A673 (cell line): ENCODE measurements at regions not wholly inside any gene's neighbourhood (a gene's known extent, or its start where the extent isn't known, plus 50 kb on each side); places are given as distances from the start of the nearest gene placed in this dataset.

Source experiments
- BruUV-seq: library from RNA; stranded (reverse); fragments of 400-500 nt; replicated peaks from 2 replicates; lab custom pipeline; 2021; lab: Mats Ljungman, UMichigan
- CTCF ChIA-PET: fragments of 300-600 bp; sonication (Branson Sonifier 250); formaldehyde crosslinking; loops from one replicate; lab custom pipeline; 2022; ENCODE audit warnings: antibody characterized with exemption; lab: Charles Lee
- POLR2A ChIA-PET: fragments of 300-600 bp; sonication (Branson Sonifier 250); formaldehyde crosslinking; loops from one replicate; lab custom pipeline; 2022; ENCODE audit warnings: antibody characterized with exemption; ENCODE audit not compliant: low non-redundant PET; lab: Charles Lee
- DNase-seq: peaks from one replicate; pipeline ENCODE4 v3.0.0-alpha.2; 2015; ENCODE audit warnings: low spot score
- H3K27ac ChIP-seq: fragments of 200-600 bp; sonication (generic); 2 replicates; pipeline ENCODE4 v1.5.1; 2016; ENCODE audit warnings: mixed run types, low read depth, mild to moderate bottlenecking, mixed read lengths, antibody characterized with exemption, low read length; ENCODE audit not compliant: poor library complexity, severe bottlenecking
- H3K27me3 ChIP-seq: fragments of 200-600 bp; sonication (generic); replicated peaks from 2 replicates; pipeline ENCODE4 v1.6.1; 2017; ENCODE audit warnings: mixed run types, low read depth, mild to moderate bottlenecking, mixed read lengths, antibody characterized with exemption, low read length; ENCODE audit not compliant: insufficient read depth, poor library complexity
- H3K36me3 ChIP-seq: fragments of 200-600 bp; sonication (generic); 2 replicates; pipeline ENCODE4 v1.6.1; 2016; ENCODE audit warnings: mixed run types, mild to moderate bottlenecking, mixed read lengths, antibody characterized with exemption, low read length; ENCODE audit not compliant: insufficient read depth, poor library complexity, severe bottlenecking
- H3K4me1 ChIP-seq: fragments of 200-600 bp; sonication (generic); 2 replicates; pipeline ENCODE4 v1.6.1; 2017; ENCODE audit warnings: mixed run types, mild to moderate bottlenecking, mixed read lengths, antibody characterized with exemption, low read length; ENCODE audit not compliant: insufficient read depth, poor library complexity, severe bottlenecking
- H3K4me3 ChIP-seq: fragments of 200-600 bp; sonication (generic); 2 replicates; pipeline ENCODE4 v1.5.1; 2016; ENCODE audit warnings: low read depth, mixed run types, mild to moderate bottlenecking, mixed read lengths, low read length; ENCODE audit not compliant: poor library complexity, severe bottlenecking
- H3K9me3 ChIP-seq: fragments of 200-600 bp; sonication (generic); 2 replicates; pipeline ENCODE4 v1.6.1; 2016; ENCODE audit warnings: mixed run types, low read depth, mild to moderate bottlenecking, mixed read lengths, antibody characterized with exemption, low read length; ENCODE audit not compliant: poor library complexity, severe bottlenecking
- CTCF ChIP-seq: fragments of 300-800, 200-600 bp; sonication (generic); conservative IDR thresholded peaks from 2 replicates; pipeline ENCODE4 v1.5.1; 2017; ENCODE audit warnings: low read depth, mild to moderate bottlenecking, antibody characterized with exemption, low read length, moderate library complexity, mixed read lengths
- EZH2 ChIP-seq: fragments of 200-600 bp; sonication (generic); IDR thresholded peaks from 2 replicates; pipeline ENCODE4 v1.6.1; 2017; ENCODE audit warnings: borderline replicate concordance, low read depth, mild to moderate bottlenecking, mixed read lengths, antibody characterized with exemption, low read length; ENCODE audit not compliant: poor library complexity, severe bottlenecking
- intact Hi-C: fragments of 100-400 bp; cut with micrococcal nuclease; formaldehyde crosslinking; loops from one replicate; pipeline ENCODE4 v1.10.0; 2022; ENCODE audit not compliant: unreplicated experiment

GRCh38 chr2:854460-854859 is 96.2 kb upstream of the SNTG2 start:
- BruUV-seq: no TSS peak
- ChIA-PET CTCF (no interaction called here), POLR2A (no interaction called here)
- Histone ChIP-seq H3K27ac (peak overlapping the region; percentile 83), H3K27me3 (no peaks in the 10 kb centered on the region), H3K36me3 (no peaks in the 10 kb centered on the region), H3K9me3 (no peaks in the 10 kb centered on the region), H3K4me3 (peak overlapping the region; percentile 11), H3K4me1 (peaks cover 37% of the 10 kb centered on the region)
- TF ChIP-seq CTCF: peak; percentile 55
- no peak for TF ChIP-seq EZH2
- DNase-seq: no peak
- intact Hi-C loops: no loop called here

GRCh38 chr2:853203-853870 is 97.3 kb upstream of the SNTG2 start:
- intact Hi-C loops: no loop called here
- no peak for DNase-seq
- CTCF ChIA-PET: no interaction called here

GRCh38 chr2:852168-852567 is 98.5 kb upstream of the SNTG2 start:
- no TSS peak for BruUV-seq
- no peak overlapping the region for H3K4me3 ChIP-seq
- no peaks in the 10 kb centered on the region for H3K27me3 ChIP-seq
- no peak overlapping the region for H3K27ac ChIP-seq
- intact Hi-C loops: no loop called here
- ChIA-PET CTCF (no interaction called here), POLR2A (no interaction called here)
- H3K36me3 ChIP-seq: no peaks in the 10 kb centered on the region
- no peaks in the 10 kb centered on the region for H3K9me3 ChIP-seq
- TF ChIP-seq EZH2 (no peak), CTCF (no peak)
- DNase-seq: no peak
- H3K4me1 ChIP-seq: peaks cover 23% of the 10 kb centered on the region

More at GRCh38 chr2:853203-853870, 97.3 kb upstream of the SNTG2 start:
- Histone ChIP-seq H3K36me3 (no peaks in the 10 kb centered on the region), H3K27me3 (no peaks in the 10 kb centered on the region), H3K4me1 (peaks cover 25% of the 10 kb centered on the region), H3K4me3 (no peak overlapping the region), H3K27ac (no peak overlapping the region), H3K9me3 (no peaks in the 10 kb centered on the region)
- BruUV-seq: no TSS peak
- TF ChIP-seq CTCF: no peak
- TF ChIP-seq EZH2: no peak
- POLR2A ChIA-PET: no interaction called here
